C4-2B (cell line): ENCODE measurements at regions not wholly inside any gene's neighbourhood (a gene's known extent, or its start where the extent isn't known, plus 50 kb on each side); places are given as distances from the start of the nearest gene placed in this dataset.

Experiments used
- CTCF ChIP-seq: fragments of 450-650 bp; conservative IDR thresholded peaks from 2 replicates; pipeline ENCODE4 v1.5.1; 2017; ENCODE audit warnings: mild to moderate bottlenecking
- ZFX ChIP-seq: fragments of 450-650 bp; IDR thresholded peaks from 2 replicates; pipeline ENCODE4 v1.6.1; 2017

- TF ChIP-seq CTCF (no peak), ZFX (no peak)
Measured at GRCh38 chr15:69792823-69793222, 304.9 kb downstream of the TLE3 start.
